ENCODE measurements at regions not wholly inside any gene's neighbourhood (a gene's known extent, or its start where the extent isn't known, plus 50 kb on each side); places are given as distances from the start of the nearest gene placed in this dataset.

DNA sequence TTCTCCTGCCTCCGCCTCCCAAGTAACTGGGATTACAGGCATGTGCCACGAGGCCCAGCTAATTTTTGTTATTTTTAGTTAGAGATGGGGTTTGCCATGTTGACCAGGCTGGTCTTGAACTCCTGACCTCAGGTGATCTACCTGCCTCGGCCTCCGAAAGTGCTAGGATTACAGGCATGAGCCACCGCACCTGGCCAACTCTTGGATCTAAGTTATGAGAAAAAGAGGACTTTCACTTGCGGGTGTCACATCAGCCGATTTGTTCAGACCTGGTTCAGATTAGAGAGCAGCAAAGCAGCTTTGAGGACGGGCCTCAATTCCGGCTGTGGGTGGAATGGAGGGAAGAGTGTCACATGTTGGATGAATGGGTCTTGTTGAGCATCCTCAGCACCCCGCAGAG is 61.0 kb upstream of the FGFR2 start:
- TF ChIP-seq CTCF (IDR thresholded peaks at IDR 0.05; ENCODE audit: low read depth, low read length) (no peak), EZH2phosphoT487 (IDR thresholded peaks at IDR 0.05; ENCODE audit: low read depth) (no peak)

Measured in OCI-LY3 (cell line).